ENCODE measurements at regions not wholly inside any gene's neighbourhood (a gene's known extent, or its start where the extent isn't known, plus 50 kb on each side); places are given as distances from the start of the nearest gene placed in this dataset.
"Not testable (repeated sequence)": the region's sequence is repeated elsewhere in the genome, so short reads cannot be mapped to it uniquely, and the experiment has no call there.

DNA sequence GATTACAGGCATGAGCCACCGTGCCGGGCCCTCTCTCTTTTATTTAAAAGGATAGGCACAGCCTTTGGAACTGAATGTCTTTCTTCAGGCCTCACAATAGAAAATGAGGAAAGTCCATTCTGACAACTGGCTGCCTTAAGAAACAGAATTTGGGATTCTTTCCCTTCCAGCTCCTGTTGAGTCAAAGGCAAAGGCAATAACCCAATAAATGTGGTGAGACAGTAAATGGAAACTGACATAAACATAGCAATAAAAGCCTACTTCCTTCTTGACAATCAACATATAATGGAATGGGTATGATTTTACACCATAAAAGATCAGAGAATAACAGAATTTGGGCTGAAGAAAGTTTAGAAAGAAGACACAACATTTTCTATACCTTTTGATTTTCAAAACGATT, 52.7 kb upstream of the SRRM3 start:
- TF ChIP-seq, protein P1, sequence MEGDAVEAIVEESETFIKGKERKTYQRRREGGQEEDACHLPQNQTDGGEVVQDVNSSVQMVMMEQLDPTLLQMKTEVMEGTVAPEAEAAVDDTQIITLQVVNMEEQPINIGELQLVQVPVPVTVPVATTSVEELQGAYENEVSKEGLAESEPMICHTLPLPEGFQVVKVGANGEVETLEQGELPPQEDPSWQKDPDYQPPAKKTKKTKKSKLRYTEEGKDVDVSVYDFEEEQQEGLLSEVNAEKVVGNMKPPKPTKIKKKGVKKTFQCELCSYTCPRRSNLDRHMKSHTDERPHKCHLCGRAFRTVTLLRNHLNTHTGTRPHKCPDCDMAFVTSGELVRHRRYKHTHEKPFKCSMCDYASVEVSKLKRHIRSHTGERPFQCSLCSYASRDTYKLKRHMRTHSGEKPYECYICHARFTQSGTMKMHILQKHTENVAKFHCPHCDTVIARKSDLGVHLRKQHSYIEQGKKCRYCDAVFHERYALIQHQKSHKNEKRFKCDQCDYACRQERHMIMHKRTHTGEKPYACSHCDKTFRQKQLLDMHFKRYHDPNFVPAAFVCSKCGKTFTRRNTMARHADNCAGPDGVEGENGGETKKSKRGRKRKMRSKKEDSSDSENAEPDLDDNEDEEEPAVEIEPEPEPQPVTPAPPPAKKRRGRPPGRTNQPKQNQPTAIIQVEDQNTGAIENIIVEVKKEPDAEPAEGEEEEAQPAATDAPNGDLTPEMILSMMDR (IDR thresholded peaks at IDR 0.05; ENCODE audit: low read depth, low read length, poor library complexity, severe bottlenecking), result not testable (repeated sequence)
- not testable (repeated sequence) for TF ChIP-seq EZH2phosphoT487 (IDR thresholded peaks at IDR 0.05; ENCODE audit: borderline replicate concordance, low read length)

All from DOHH2 (cell line).